MG63 (cell line): ENCODE measurements at regions not wholly inside any gene's neighbourhood (a gene's known extent, or its start where the extent isn't known, plus 50 kb on each side); places are given as distances from the start of the nearest gene placed in this dataset.
"Not testable (repeated sequence)": the region's sequence is repeated elsewhere in the genome, so short reads cannot be mapped to it uniquely, and the experiment has no call there.

Source experiments
- DNase-seq: peaks from one replicate; pipeline ENCODE4 v3.0.0-alpha.2; 2020
- H3K27me3 ChIP-seq: fragments of 250-450 bp; sonication (Bioruptor Pico); 2 replicates; pipeline ENCODE4 v1.5.1; 2020; ENCODE audit warnings: mild to moderate bottlenecking, moderate library complexity
- H3K36me3 ChIP-seq: fragments of 250-450 bp; sonication (Bioruptor Pico); 2 replicates; pipeline ENCODE4 v1.5.1; 2020; ENCODE audit warnings: mild to moderate bottlenecking, moderate library complexity
- H3K4me3 ChIP-seq: fragments of 250-450 bp; sonication (Bioruptor Pico); 2 replicates; pipeline ENCODE4 v1.5.1; 2020; ENCODE audit warnings: mild to moderate bottlenecking, moderate library complexity
- H3K9me3 ChIP-seq: fragments of 250-450 bp; sonication (Bioruptor Pico); 2 replicates; pipeline ENCODE4 v1.5.1; 2020; ENCODE audit warnings: mild to moderate bottlenecking, moderate library complexity

DNA sequence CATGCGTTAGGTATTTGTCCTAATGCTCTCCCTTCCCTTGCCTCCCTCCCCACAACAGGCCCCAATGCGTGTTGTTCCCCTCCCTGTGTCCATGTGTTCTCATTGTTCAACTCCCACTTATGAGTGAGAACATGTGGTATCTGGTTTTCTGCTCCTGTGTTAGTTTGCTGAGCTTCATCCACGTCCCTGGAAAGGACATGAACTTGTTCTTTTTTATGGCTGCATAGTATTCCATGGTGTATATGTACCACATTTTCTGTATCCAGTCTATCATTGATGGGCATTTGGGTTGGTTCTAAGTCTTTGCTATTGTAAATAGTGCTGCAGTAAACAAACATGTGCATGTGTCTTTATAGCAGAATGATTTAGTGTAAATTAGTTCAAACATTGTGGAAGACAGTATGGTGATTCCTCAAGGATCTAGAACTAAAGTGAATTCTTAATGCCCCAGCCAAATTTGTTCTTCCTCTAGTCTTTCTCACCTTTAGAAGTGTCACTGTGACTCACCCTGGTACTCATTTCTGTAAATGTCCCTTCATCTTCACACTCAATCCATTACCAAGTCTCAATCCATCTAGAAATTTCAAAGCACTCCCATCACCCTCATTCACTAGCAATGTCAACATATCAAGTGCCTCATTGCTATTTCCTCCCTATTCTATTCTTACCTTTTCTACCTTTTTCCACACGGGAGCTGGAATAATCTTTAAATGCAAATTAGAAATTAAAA, 123.9 kb downstream of the MREG start:
- H3K9me3 ChIP-seq, H3K36me3 ChIP-seq, H3K27me3 ChIP-seq, H3K4me3 ChIP-seq, DNase-seq: not testable (repeated sequence)

DNA sequence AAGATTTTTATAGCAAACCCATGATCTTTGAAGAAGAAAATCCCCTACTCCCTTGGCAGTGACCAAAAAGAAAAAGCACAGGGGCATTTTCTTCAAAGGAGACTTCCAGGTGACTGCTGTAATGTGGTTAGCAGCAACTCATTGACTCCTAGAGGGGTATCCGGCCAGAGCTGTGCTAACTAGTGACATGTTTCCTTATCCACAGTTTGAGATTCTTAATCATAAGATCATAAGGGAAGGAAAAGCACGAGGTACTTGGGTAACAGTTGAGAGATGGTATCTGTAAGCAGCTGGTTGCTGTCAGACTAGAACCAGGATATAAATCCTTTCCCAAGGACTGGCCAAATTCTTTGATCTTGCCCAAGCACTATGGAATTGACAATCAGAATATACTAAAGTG, 124.7 kb downstream of the MREG start:
- no peaks in the 10 kb centered on the region for H3K27me3 ChIP-seq
- no peaks in the 10 kb centered on the region for H3K9me3 ChIP-seq
- DNase-seq: no peak
- H3K4me3 ChIP-seq: no peak overlapping the region
- H3K36me3 ChIP-seq: no peaks in the 10 kb centered on the region

DNA sequence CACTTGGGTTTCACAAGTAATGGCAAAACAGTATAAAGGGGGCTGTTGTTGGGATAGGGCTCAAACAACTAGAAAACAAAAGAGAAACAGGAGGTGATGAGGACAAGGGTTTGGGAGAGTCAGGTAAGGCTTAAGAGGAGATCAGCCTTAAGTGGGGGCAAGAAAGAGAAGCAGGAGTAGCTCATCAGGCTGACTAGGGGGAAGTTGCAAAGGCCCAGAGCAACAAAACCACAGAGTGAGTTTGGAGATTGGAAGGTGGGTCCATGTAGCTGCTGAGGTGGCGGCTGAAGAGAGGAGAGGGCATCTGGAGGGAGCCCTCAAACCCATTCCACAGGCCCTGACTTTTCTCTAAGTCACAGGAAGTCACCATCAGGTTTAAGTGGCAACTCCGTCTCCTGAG, 126.0 kb downstream of the MREG start:
- Histone ChIP-seq H3K36me3 (no peaks in the 10 kb centered on the region), H3K4me3 (no peak overlapping the region), H3K27me3 (no peaks in the 10 kb centered on the region), H3K9me3 (no peaks in the 10 kb centered on the region)
- no peak for DNase-seq

DNA sequence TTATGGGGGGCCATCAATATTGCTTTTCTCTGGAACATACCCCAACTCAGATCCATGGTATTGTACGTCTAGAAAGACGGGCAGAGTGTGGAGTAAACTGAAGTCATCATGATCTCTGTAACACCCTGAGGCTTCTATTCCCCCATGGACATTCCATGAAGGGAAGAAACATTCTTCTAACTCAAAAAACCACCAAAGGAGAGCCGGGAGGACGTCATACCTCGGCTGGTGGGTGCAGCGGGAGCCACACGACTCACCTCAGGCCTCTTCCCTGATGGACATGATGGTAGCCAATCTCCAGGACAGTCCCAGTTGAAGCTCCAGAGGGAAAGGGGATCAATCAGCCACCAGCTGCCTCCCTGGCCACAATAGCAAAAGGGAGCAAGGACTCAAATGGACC, 127.3 kb downstream of the MREG start:
- H3K4me3 ChIP-seq: no peak overlapping the region
- H3K9me3 ChIP-seq: no peaks in the 10 kb centered on the region
- no peaks in the 10 kb centered on the region for H3K36me3 ChIP-seq
- DNase-seq: no peak
- H3K27me3 ChIP-seq: no peaks in the 10 kb centered on the region

DNA sequence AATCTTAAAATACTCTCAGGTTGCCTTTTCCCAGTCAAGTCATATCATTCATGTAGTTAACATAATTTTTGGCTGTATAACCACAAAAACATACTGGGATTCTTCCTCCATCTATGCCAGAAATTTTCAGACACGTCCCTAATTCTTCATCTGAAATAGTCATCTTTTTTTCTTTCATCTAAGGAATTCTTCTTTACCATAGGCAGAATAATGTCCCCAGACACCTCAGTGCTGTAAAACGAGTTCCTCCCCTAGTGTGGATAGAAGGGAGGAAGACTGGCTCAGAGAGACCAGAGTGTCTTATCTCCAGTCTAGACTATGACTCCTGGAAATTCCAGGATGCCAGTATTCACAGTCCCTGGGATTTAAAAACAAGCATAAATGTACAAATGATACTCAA, 127.8 kb downstream of the MREG start:
- no peaks in the 10 kb centered on the region for H3K36me3 ChIP-seq

DNA sequence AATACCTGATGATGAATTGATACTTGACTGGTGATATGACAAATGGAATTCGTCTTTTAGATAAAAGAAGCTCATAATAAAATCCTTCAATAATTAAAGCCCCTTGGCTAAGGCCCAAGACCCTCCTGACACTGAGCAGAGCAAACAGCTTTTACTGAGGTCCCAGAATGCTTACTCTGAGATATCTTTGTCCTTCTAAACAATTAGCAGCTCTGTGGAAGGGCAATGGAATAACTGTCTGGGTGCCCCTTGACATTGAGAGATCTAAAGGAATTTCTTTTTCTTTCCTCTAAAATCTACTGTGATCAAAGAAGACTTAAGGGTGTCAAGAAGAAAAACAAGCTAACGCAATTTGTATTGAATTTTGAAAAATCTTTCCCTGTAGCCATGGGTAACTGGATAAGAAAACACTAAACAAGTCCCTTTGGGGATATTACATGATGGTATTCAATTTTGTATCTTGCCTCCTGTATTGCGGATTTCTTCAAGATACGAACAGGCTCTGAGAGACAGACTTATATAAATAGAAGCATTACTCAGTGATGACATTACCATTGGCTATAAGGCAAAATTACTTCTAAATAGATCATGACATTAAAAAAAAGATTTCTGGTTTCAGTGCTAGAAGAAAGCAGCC, 128.8 kb downstream of the MREG start:
- DNase-seq: no peak
- H3K4me3 ChIP-seq: no peak overlapping the region
- no peaks in the 10 kb centered on the region for H3K27me3 ChIP-seq
- no peaks in the 10 kb centered on the region for H3K36me3 ChIP-seq
- H3K9me3 ChIP-seq: no peaks in the 10 kb centered on the region

More for the DNA sequence above, 127.8 kb downstream of the MREG start:
- no peaks in the 10 kb centered on the region for H3K9me3 ChIP-seq
- no peak overlapping the region for H3K4me3 ChIP-seq
- H3K27me3 ChIP-seq: no peaks in the 10 kb centered on the region
- no peak for DNase-seq

DNA sequence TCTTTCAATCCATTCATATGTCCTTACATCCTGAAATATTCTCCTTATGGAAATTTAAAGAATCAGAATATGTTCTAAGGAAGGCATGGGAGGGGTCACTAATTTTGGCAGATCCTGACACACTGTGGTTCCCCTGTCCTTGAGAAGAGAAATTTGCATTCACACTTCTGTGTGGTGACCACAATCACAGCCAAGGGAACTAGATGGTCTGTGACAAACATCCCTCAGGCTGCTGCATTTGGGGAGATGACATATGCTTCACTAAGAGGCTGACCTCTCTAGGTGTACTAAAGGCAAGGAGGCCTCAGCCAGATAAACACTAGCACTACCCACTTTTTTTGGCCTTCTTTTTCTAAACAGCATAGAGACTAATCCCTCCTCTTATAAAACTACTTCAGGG, 129.6 kb downstream of the MREG start:
- Histone ChIP-seq H3K9me3 (no peaks in the 10 kb centered on the region), H3K36me3 (no peaks in the 10 kb centered on the region), H3K27me3 (no peaks in the 10 kb centered on the region), H3K4me3 (no peak overlapping the region)
- DNase-seq: no peak

DNA sequence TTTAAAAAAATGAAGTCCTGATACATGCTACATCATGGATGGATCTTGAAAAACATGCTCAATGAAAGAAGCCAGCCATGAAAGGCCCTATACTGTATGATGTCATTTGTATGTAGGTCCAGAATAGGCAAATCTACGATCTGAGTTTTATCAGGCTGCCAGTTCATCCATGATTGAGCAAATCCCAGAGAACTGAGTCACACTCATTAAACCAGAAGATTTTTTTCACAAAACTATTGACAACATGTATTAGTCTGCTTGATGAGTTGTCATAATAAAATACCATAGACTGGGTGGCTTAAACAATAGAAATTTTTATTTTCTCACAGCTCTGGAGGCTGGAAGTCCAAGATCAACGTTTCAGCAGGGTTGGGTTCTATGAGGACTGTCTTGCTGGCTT, 130.7 kb downstream of the MREG start:
- Histone ChIP-seq H3K4me3 (no peak overlapping the region), H3K9me3 (no peaks in the 10 kb centered on the region), H3K27me3 (no peaks in the 10 kb centered on the region), H3K36me3 (no peaks in the 10 kb centered on the region)
- no peak for DNase-seq

DNA sequence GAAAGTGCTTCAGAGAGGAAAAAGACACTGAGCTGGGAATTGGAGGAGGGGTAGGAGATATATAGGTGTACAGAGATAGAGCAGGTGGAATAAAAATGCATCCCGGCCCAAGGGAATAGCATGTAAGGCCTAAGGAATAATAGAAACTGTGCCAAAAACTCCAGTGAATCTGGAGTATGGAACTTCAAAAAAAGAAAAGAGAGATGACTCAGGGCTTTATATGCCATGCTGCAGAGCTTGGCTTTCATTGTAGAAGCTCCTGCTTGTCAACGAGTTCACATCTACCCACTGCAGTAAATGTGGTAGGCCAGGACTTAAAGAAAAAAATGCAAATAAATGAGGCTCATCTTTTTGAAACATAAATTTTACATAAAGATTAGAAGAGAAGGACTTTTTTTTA, 131.8 kb downstream of the MREG start:
- H3K27me3 ChIP-seq: no peaks in the 10 kb centered on the region
- H3K9me3 ChIP-seq: no peaks in the 10 kb centered on the region
- no peaks in the 10 kb centered on the region for H3K36me3 ChIP-seq
- no peak overlapping the region for H3K4me3 ChIP-seq
- no peak for DNase-seq

DNA sequence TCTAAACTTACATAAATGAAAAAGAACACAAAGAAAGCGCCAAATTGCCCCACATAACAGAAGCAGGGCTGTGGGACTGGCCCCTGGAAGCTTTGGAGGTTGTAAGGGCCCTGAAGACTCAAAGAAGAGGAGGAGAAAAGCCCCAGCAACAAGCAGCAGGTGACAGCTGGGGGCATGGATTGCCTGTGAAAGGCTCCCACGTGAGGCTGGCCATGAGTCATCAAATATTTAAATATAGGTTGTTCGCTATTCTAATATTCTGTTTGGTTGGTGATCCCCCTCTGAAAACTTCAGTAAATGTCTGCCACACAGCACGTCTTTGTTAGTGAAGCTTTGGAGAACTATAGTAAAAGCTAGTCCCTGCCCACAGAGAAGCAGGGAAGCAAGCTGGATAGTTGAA, 132.4 kb downstream of the MREG start:
- peak; percentile 12 for DNase-seq
- no peak overlapping the region for H3K4me3 ChIP-seq
- H3K9me3 ChIP-seq: no peaks in the 10 kb centered on the region
- H3K27me3 ChIP-seq: no peaks in the 10 kb centered on the region
- H3K36me3 ChIP-seq: no peaks in the 10 kb centered on the region

DNA sequence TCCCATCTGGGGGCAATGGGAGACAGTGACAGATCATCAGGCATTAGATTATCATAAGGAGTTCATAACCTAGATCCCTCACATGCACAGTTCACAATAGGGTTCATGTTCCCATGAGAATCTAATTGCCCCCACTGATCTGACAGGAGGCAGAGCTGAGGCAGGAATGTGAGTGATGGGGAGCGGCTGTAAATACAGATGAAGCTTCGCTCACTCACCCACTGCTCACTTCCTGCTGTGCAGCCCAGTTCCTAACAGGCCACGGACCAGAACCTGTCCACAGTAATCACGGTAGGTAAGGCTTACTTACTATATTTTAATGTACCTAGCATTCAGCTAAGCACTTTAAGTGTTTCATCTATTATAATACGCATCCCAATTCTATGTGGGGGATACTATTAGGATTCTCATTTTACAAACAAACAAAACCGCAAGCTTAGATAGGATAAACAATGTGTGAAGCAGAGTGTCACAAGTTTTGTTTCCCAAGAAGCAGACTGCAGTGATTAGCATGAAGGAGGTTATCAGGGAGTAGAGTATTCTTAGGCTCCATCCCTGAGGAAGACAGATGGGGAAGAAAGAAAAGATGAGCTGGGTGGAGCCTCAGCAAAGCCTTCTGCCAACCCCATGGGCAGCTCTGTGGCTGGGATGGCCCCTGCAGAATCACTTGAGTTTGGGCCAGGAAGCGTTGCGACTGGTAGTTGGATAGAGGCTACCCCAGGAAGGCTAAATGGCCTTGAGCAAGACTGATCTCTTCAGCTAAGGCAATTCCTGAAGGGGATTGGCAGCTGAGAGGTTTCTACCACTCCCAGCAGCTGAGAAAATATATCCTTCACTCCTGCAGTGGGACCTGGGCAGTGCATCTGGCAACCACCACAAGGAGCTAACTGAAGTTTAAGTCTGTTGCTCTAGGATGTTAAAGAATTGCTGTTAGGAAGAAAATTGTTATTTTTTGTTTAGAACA, 133.1 kb downstream of the MREG start:
- no peaks in the 10 kb centered on the region for H3K27me3 ChIP-seq
- no peak overlapping the region for H3K4me3 ChIP-seq
- H3K36me3 ChIP-seq: no peaks in the 10 kb centered on the region
- no peaks in the 10 kb centered on the region for H3K9me3 ChIP-seq
- DNase-seq: no peak

DNA sequence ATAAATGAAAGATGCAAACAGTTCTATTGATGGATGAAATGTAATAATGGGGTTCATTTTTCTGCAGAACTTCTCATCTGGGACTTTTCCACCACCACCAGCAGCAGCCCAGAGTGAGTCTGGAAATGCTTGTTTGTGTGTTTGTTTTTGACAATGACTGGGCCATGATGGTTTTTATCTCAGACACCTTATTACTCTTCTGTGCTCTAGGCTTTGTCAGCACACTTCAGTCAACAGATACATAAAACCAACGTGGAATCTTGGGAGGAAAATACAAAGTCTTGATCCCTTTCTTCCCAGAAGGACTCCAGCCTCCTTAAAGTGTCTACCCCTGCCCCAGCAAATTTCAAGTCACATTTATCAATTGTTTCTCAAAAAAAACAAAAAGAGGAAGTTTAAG, 134.0 kb downstream of the MREG start:
- Histone ChIP-seq H3K4me3 (no peak overlapping the region), H3K27me3 (no peaks in the 10 kb centered on the region), H3K9me3 (no peaks in the 10 kb centered on the region), H3K36me3 (no peaks in the 10 kb centered on the region)
- no peak for DNase-seq

DNA sequence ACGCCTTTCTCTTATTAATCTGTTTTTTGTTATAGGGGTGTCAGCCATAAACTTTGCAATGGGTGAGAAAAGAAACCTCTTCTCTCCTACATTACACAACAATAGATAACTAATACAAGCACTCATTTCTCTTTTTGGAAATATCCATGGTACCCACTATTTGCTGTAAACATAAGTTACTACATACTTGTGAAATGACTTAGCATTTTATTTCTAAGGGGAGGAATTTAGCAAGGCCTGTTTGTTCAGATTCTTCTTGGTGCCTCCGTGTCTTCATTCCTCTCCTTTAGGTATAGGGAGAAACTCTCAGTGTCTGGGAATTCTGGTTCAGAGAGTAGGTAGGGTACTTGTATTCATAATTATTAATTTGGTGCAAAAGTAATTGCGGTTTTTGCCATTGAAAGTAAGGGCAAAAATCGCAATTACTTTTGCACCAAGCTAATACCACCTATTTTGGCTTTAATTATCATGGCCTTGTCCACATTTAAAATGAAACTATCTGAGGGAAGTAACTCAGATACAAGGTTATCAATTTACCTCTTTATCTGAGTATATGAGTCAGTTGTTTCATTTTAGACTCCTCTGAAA, 134.8 kb downstream of the MREG start:
- Histone ChIP-seq H3K27me3 (no peaks in the 10 kb centered on the region), H3K36me3 (no peaks in the 10 kb centered on the region), H3K9me3 (no peaks in the 10 kb centered on the region), H3K4me3 (no peak overlapping the region)
- DNase-seq: no peak

DNA sequence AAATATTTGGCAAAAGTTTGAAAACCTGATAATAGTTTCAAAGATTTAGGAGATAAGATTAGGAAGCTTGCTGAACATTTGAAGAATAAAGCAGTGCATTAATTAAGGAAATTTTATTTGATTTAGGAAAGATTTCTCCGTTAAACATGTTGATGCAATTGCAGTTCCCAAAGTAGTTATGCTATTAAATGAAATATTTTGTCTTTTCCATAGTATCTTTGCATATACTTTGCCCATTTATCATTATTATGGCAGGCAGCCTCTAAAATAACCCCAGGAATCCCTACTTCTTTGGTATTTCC, 136.5 kb downstream of the MREG start:
- no peak for DNase-seq
- H3K27me3 ChIP-seq: no peaks in the 10 kb centered on the region
- no peaks in the 10 kb centered on the region for H3K9me3 ChIP-seq
- no peaks in the 10 kb centered on the region for H3K36me3 ChIP-seq
- no peak overlapping the region for H3K4me3 ChIP-seq

DNA sequence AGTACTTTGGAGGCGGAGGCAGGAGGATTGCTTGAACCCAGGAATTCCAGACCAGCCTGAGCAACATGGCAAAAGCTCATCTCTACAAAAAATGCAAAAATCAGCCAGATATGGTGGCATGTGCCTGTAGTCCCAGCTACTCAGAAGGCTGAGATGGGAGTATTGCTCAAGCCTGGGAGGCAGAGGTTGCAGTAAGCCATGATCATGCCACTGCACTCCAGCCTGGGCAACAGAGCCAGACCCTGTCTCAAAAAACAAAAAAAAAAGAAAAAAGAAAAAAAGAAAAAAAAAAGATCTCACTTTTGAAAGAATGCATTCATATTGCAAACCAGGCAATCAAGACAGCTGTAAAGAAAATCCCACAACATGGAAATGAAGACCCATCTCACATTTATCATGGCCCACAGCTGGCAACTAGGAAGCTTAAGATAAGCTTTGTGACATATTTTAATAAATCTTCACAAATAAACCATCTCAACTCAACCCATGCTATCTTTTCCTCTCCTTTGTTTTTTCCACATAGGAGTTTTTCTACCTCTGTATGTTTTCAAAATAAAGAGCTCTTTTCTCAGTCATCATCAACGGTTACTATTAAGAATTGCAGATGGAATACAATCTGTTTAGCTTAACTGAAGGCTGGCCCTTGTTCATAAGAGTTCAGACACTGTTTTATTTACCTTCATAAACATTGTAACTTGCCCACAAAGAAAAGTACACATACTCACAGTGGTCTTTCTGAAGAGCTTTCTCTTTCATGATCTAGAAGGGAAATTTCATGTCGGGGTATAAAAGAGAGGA, 137.0 kb downstream of the MREG start:
- H3K27me3 ChIP-seq: no peaks in the 10 kb centered on the region
- no peak overlapping the region for H3K4me3 ChIP-seq
- H3K9me3 ChIP-seq: no peaks in the 10 kb centered on the region
- no peaks in the 10 kb centered on the region for H3K36me3 ChIP-seq
- DNase-seq: no peak

DNA sequence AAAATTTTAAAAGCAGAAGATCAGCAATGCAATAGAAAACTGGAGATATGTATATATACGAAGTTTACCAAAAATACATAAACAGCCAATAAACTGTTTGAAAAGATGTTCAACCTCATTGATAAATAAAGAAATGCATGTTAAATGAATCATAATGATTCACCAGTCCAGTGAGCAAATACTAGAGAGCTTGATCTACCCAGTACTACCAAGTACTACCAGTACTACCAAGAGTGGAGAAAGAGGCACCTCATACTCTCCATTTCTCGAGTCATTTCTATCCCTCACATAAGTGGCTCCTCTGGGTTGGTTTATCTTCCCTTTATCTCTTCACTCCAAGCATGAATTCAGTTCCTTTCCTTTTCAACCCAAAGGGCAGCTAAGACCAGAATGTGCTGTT, 138.9 kb downstream of the MREG start:
- DNase-seq: no peak
- no peak overlapping the region for H3K4me3 ChIP-seq
- no peaks in the 10 kb centered on the region for H3K27me3 ChIP-seq
- H3K9me3 ChIP-seq: no peaks in the 10 kb centered on the region
- H3K36me3 ChIP-seq: no peaks in the 10 kb centered on the region

DNA sequence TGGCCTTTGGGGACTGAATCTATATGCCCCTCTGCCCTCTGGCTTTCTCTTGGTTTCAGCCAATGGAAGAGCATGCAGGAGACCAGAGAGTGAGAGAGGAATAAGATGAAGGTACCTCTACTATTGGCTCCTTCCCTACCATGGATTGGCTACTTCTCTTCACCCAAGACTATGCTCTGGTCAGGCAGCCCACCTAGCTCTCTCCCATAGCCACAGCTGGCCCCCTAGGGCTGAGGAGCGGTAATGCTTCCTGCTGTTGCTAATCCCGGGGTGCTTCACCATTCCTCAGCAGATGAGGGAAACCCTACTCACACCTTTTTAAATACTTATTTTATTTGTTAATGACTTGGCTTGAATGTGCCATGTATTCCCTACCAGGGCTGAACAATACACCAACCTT, 142.4 kb downstream of the MREG start:
- no peak for DNase-seq

More for the DNA sequence above, 142.4 kb downstream of the MREG start:
- H3K9me3 ChIP-seq: no peaks in the 10 kb centered on the region
- no peaks in the 10 kb centered on the region for H3K27me3 ChIP-seq
- no peak overlapping the region for H3K4me3 ChIP-seq
- no peaks in the 10 kb centered on the region for H3K36me3 ChIP-seq
